Hepatocyte (in vitro differentiated cells): ENCODE measurements at regions not wholly inside any gene's neighbourhood (a gene's known extent, or its start where the extent isn't known, plus 50 kb on each side); places are given as distances from the start of the nearest gene placed in this dataset.

Source experiments
- EZH2 ChIP-seq: fragments of 200-600 bp; sonication (generic); IDR thresholded peaks from 2 replicates; pipeline ENCODE4 v1.6.1; 2016; ENCODE audit warnings: antibody characterized with exemption, mild to moderate bottlenecking, borderline replicate concordance
- EZH2phosphoT487 ChIP-seq: fragments of 200-600 bp; sonication (generic); IDR thresholded peaks from one replicate; pipeline ENCODE4 v1.6.1; 2018; ENCODE audit warnings: antibody characterized with exemption, mild to moderate bottlenecking, low read depth, moderate library complexity; ENCODE audit not compliant: unreplicated experiment, severe bottlenecking
- TF ChIP-seq, protein P1 (sequence below): fragments of 200-600 bp; sonication (generic); IDR thresholded peaks from 2 replicates; pipeline ENCODE4 v1.5.1; 2016; ENCODE audit warnings: antibody characterized with exemption, mild to moderate bottlenecking; ENCODE audit not compliant: poor library complexity

DNA sequence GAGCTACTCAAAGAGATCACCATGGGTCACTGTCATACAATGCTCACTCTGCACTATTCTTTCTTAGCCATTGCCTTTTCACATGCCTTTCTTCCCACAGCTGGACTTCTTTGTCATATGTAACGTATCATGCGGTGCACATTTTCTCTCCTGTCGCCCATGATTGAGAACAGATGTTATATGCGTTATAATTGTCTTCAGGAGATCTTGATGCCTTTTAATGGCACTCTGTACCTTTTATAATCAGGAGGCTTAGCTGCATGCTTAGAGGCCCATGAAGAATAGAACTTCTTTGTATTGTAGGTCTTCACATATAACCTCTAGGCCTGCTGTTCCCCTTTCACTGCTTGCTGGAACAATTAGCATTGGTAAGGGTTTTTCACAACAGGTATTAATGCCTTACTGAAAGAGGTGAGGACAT lies 436.1 kb downstream of the CDH10 start:
- TF ChIP-seq, protein P1, sequence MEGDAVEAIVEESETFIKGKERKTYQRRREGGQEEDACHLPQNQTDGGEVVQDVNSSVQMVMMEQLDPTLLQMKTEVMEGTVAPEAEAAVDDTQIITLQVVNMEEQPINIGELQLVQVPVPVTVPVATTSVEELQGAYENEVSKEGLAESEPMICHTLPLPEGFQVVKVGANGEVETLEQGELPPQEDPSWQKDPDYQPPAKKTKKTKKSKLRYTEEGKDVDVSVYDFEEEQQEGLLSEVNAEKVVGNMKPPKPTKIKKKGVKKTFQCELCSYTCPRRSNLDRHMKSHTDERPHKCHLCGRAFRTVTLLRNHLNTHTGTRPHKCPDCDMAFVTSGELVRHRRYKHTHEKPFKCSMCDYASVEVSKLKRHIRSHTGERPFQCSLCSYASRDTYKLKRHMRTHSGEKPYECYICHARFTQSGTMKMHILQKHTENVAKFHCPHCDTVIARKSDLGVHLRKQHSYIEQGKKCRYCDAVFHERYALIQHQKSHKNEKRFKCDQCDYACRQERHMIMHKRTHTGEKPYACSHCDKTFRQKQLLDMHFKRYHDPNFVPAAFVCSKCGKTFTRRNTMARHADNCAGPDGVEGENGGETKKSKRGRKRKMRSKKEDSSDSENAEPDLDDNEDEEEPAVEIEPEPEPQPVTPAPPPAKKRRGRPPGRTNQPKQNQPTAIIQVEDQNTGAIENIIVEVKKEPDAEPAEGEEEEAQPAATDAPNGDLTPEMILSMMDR, result no peak
- TF ChIP-seq EZH2, result no peak
- TF ChIP-seq EZH2phosphoT487, result no peak
